ENCODE measurements at regions not wholly inside any gene's neighbourhood (a gene's known extent, or its start where the extent isn't known, plus 50 kb on each side); places are given as distances from the start of the nearest gene placed in this dataset.

- H3K27me3 ChIP-seq (ENCODE audit: control insufficient read depth in 2 of 2, insufficient read depth in 2 of 2, low read length in 2 of 2) = no peaks in the 10 kb centered on the region
- no peaks in the 10 kb centered on the region for H3K9me1 ChIP-seq (ENCODE audit: control insufficient read depth, insufficient read depth, low read length)
- TF ChIP-seq NR1H2 (CRISPR knock-in tag; IDR thresholded peaks at IDR 0.05) = no peak
- TF ChIP-seq LEF1 (IDR thresholded peaks at IDR 0.05) = no peak
- no peak for TF ChIP-seq ESRRB (CRISPR knock-in tag; IDR thresholded peaks at IDR 0.05; ENCODE audit: borderline replicate concordance)
- no peak for TF ChIP-seq PTRF (tag; IDR thresholded peaks at IDR 0.05)
- TF ChIP-seq NCOA6 (IDR thresholded peaks at IDR 0.05) = no peak
- TF ChIP-seq ETS1 (conservative IDR thresholded peaks at IDR 0.05; ENCODE audit: control insufficient read depth, low read depth, low read length) = no peak
- no peak for TF ChIP-seq ZNF239 (CRISPR knock-in tag; IDR thresholded peaks at IDR 0.05)
- TF ChIP-seq DLX4 (CRISPR knock-in tag; IDR thresholded peaks at IDR 0.05) = no peak
- no peak for TF ChIP-seq ZNF274 (IDR thresholded peaks at IDR 0.05; ENCODE audit: borderline replicate concordance, low read depth, low read length)
- TF ChIP-seq PML (IDR thresholded peaks at IDR 0.05; ENCODE audit: low read length) = no peak
- no peak for TF ChIP-seq CSDE1 (IDR thresholded peaks at IDR 0.05)
- no peak overlapping the region for H3K27ac ChIP-seq (ENCODE audit: extremely low read depth, low read depth, low read length)
- DNase-seq (ENCODE audit: extremely low read depth in 1 of 4, low spot score in 3 of 4) (no peak), ATAC-seq (no peak), FAIRE-seq (no peak)
- POLR2A ChIA-PET = no interaction called here
- no peaks in the 10 kb centered on the region for H3K36me3 ChIP-seq (ENCODE audit: control insufficient read depth, insufficient read depth, low read length)
- no peak overlapping the region for H3K9ac ChIP-seq (ENCODE audit: insufficient read depth in 1 of 2, low read depth in 2 of 2, low read length in 2 of 2)
- H3K4me2 ChIP-seq (ENCODE audit: insufficient read depth, low read length) = no peak overlapping the region
- H4K20me1 ChIP-seq (replicated peaks; ENCODE audit: control insufficient read depth, insufficient read depth, low read length) = no peaks in the 10 kb centered on the region
- intact Hi-C loops (cut with micrococcal nuclease) = no loop called here
- CTCF ChIA-PET (ENCODE audit: low intra/inter-chr PET ratio) = no interaction called here
- 0% methylated on average over 3 of the region's 3 CpGs for WGBS (ENCODE audit: insufficient coverage, low coverage, missing lambda C conversion rate)
- no peaks in the 10 kb centered on the region for H3K4me1 ChIP-seq (replicated peaks in 1 of 2; ENCODE audit: control insufficient read depth in 2 of 2, insufficient read depth in 2 of 2, low read length in 2 of 2)
- no TSS peak for BruUV-seq (replicated peaks)
- no peaks in the 10 kb centered on the region for H3K9me3 ChIP-seq (replicated peaks; ENCODE audit: control insufficient read depth, insufficient read depth, low read depth, low read length)
- no peaks in the 10 kb centered on the region for H3K79me2 ChIP-seq (ENCODE audit: control insufficient read depth, insufficient read depth, low read length)
- H3K4me3 ChIP-seq = no peak overlapping the region
- H2AFZ ChIP-seq (ENCODE audit: low read depth, low read length) = no peak overlapping the region
- in situ Hi-C loops (cut with MboI) = no loop called here
Measured at GRCh38 chr5:86074297-86074696, 543.4 kb upstream of the COX7C start.
